ENCODE measurements at regions not wholly inside any gene's neighbourhood (a gene's known extent, or its start where the extent isn't known, plus 50 kb on each side); places are given as distances from the start of the nearest gene placed in this dataset.

DNA sequence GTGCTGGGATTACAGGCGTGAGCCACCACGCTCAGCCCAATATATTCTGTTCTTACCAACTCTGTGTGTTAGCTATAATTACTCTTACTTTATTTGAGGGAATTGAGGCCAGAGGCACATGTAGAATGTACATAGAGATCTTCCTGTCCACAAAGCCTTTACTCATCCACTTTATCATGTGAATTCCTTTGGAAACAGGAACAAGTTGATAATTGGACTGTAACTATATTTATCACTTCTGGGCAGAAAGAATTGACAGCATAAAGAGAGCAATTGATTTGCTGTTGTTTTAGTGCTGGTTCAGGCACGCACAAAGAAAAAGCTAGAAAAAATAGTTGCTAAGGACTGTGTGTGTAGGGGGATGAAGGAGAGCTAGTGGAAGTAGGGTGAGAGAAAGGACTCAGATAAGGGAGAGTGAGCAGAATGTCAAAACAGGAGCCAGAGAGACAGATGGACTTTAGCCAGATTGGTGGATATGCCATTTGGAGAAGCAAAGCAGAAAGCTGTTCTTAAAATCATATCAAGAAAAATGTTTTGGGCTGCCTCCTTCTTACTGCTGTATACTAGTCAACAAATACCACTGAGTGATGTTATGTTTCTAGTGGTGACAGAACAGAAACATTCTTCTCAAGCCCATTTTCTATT, 929.8 kb upstream of the CNTN5 start:
- Histone ChIP-seq H2AFZ (ENCODE audit: low read length) (no peak overlapping the region), H4K20me1 (ENCODE audit: insufficient read depth, low read depth, low read length) (no peaks in the 10 kb centered on the region), H3K36me3 (ENCODE audit: insufficient read depth, low read length) (no peaks in the 10 kb centered on the region), H3K27ac (ENCODE audit: low read length) (no peak overlapping the region), H3K9ac (ENCODE audit: low read length) (no peak overlapping the region), H3K4me2 (ENCODE audit: low read depth, low read length, poor library complexity, severe bottlenecking) (no peak overlapping the region), H3K9me3 (ENCODE audit: low read length) (peaks cover 58% of the 10 kb centered on the region), H3K4me3 (ENCODE audit: low read length) (no peak overlapping the region), H3K27me3 (ENCODE audit: low read length) (no peaks in the 10 kb centered on the region), H3K4me1 (ENCODE audit: low read length) (no peaks in the 10 kb centered on the region), H3K9me2 (replicated peaks; ENCODE audit: insufficient read depth, low read length) (0 out of 2 replicates have a peak, but pooled peaks cover 2% of the 10 kb centered on the region), H3K79me2 (ENCODE audit: low read length) (no peaks in the 10 kb centered on the region)
- no peak for DNase-seq

DNA sequence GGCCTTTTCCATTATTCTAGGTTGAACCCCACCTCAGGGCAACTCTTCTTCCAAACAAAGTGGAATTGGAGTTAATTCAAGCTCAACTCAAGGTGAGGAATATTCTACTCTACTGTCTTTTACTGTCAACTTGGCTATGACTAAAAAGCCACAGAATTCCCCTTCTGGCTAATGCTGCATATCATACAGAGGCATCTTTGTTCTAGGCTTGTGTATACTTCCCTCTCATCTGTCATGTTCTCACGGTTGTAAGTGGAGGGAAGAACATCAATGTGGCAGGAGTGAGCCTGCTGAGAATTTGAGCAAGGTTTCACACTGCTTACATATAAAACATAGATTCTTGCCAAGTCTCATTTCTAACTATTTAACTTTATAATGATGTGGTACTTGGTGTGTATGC, 921.4 kb upstream of the CNTN5 start:
- H4K20me1 ChIP-seq (ENCODE audit: insufficient read depth, low read depth, low read length): no peaks in the 10 kb centered on the region
- H3K36me3 ChIP-seq (ENCODE audit: insufficient read depth, low read length): no peaks in the 10 kb centered on the region
- no peaks in the 10 kb centered on the region for H3K27me3 ChIP-seq (ENCODE audit: low read length)
- no peak overlapping the region for H3K4me2 ChIP-seq (ENCODE audit: low read depth, low read length, poor library complexity, severe bottlenecking)
- no peak overlapping the region for H3K9ac ChIP-seq (ENCODE audit: low read length)
- no peak overlapping the region for H3K4me3 ChIP-seq (ENCODE audit: low read length)
- no peaks in the 10 kb centered on the region for H3K4me1 ChIP-seq (ENCODE audit: low read length)
- H2AFZ ChIP-seq (ENCODE audit: low read length): no peak overlapping the region
- H3K9me2 ChIP-seq (replicated peaks; ENCODE audit: insufficient read depth, low read length): no peaks in the 10 kb centered on the region
- no peaks in the 10 kb centered on the region for H3K79me2 ChIP-seq (ENCODE audit: low read length)
- peaks cover 54% of the 10 kb centered on the region for H3K9me3 ChIP-seq (ENCODE audit: low read length)
- DNase-seq: no peak
- H3K27ac ChIP-seq (ENCODE audit: low read length): no peak overlapping the region

DNA sequence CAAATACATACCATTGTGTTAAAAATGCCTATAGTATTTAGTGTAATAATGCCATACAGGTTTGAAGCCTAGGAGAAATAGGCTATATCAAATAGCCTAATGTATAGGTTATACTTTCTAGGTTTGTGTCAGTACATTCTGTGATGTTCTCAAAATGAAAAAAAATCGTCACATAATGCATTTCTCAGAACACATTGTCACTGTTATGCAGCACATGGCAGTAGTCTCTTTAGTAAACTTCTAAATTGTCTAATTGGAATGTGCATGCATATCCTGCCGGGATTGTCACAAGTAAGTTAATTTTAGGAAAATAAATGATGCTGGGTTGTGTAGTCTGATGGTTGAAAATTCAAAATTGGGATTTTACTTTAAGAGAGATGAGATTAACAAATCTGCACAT, 920.1 kb upstream of the CNTN5 start:
- no peaks in the 10 kb centered on the region for H3K9me2 ChIP-seq (replicated peaks; ENCODE audit: insufficient read depth, low read length)
- H3K4me3 ChIP-seq (ENCODE audit: low read length): no peak overlapping the region
- no peaks in the 10 kb centered on the region for H3K27me3 ChIP-seq (ENCODE audit: low read length)
- H3K9ac ChIP-seq (ENCODE audit: low read length): no peak overlapping the region
- no peaks in the 10 kb centered on the region for H3K79me2 ChIP-seq (ENCODE audit: low read length)
- no peaks in the 10 kb centered on the region for H3K4me1 ChIP-seq (ENCODE audit: low read length)
- no peak overlapping the region for H3K4me2 ChIP-seq (ENCODE audit: low read depth, low read length, poor library complexity, severe bottlenecking)
- H2AFZ ChIP-seq (ENCODE audit: low read length): no peak overlapping the region
- H3K9me3 ChIP-seq (ENCODE audit: low read length): peaks cover 58% of the 10 kb centered on the region
- DNase-seq: no peak
- no peaks in the 10 kb centered on the region for H3K36me3 ChIP-seq (ENCODE audit: insufficient read depth, low read length)
- H4K20me1 ChIP-seq (ENCODE audit: insufficient read depth, low read depth, low read length): no peaks in the 10 kb centered on the region
- no peak overlapping the region for H3K27ac ChIP-seq (ENCODE audit: low read length)

DNA sequence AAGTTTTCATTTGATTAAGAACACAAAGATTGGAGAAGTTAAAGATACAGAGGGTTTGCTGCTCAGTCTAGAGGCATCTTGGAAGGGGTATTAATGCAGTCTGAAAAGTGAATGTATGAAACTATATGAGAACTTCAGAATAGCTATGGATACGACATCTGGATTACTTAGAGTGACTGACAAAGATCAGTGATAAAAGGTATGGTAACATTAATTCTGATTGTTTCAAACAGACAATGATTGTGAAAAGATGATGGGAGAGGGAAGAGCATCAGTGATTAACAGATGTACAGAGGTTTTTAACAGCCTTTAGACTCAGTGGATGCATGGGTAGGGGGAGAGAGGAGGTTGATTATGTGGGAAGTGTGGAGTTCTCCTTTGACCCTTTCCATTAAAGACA, 919.4 kb upstream of the CNTN5 start:
- no peak overlapping the region for H3K9ac ChIP-seq (ENCODE audit: low read length)
- no peaks in the 10 kb centered on the region for H3K36me3 ChIP-seq (ENCODE audit: insufficient read depth, low read length)
- H2AFZ ChIP-seq (ENCODE audit: low read length): no peak overlapping the region
- no peaks in the 10 kb centered on the region for H3K9me2 ChIP-seq (replicated peaks; ENCODE audit: insufficient read depth, low read length)
- H3K27ac ChIP-seq (ENCODE audit: low read length): no peak overlapping the region
- no peaks in the 10 kb centered on the region for H4K20me1 ChIP-seq (ENCODE audit: insufficient read depth, low read depth, low read length)
- H3K79me2 ChIP-seq (ENCODE audit: low read length): no peaks in the 10 kb centered on the region
- peaks cover 52% of the 10 kb centered on the region for H3K9me3 ChIP-seq (ENCODE audit: low read length)
- H3K4me1 ChIP-seq (ENCODE audit: low read length): no peaks in the 10 kb centered on the region
- no peak overlapping the region for H3K4me3 ChIP-seq (ENCODE audit: low read length)
- H3K4me2 ChIP-seq (ENCODE audit: low read depth, low read length, poor library complexity, severe bottlenecking): no peak overlapping the region
- no peaks in the 10 kb centered on the region for H3K27me3 ChIP-seq (ENCODE audit: low read length)
- no peak for DNase-seq

DNA sequence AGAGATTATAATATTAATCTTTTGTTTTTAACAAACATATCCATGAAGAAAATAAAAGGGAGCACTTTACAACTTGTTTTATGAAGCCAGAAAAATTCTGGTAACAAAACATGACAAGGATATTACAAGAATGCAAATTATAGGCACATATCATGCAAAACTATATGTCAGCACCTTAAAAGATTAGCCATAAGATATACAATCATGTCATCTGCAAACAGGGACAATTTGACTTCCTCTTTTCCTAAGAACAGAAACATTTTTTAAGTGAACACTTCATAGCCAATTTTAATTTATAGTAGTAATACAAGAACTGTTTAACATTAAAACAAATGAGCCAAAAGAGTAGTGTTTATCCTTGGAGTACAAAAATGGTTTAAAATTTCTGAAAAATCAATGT, 916.5 kb upstream of the CNTN5 start:
- H3K27me3 ChIP-seq (ENCODE audit: low read length): no peaks in the 10 kb centered on the region
- DNase-seq: no peak
- H2AFZ ChIP-seq (ENCODE audit: low read length): no peak overlapping the region
- no peaks in the 10 kb centered on the region for H3K4me1 ChIP-seq (ENCODE audit: low read length)
- no peak overlapping the region for H3K27ac ChIP-seq (ENCODE audit: low read length)
- H4K20me1 ChIP-seq (ENCODE audit: insufficient read depth, low read depth, low read length): no peaks in the 10 kb centered on the region
- no peaks in the 10 kb centered on the region for H3K36me3 ChIP-seq (ENCODE audit: insufficient read depth, low read length)
- no peaks in the 10 kb centered on the region for H3K79me2 ChIP-seq (ENCODE audit: low read length)
- no peak overlapping the region for H3K4me3 ChIP-seq (ENCODE audit: low read length)
- no peaks in the 10 kb centered on the region for H3K9me2 ChIP-seq (replicated peaks; ENCODE audit: insufficient read depth, low read length)
- no peak overlapping the region for H3K9ac ChIP-seq (ENCODE audit: low read length)
- no peak overlapping the region for H3K4me2 ChIP-seq (ENCODE audit: low read depth, low read length, poor library complexity, severe bottlenecking)
- H3K9me3 ChIP-seq (ENCODE audit: low read length): peaks cover 46% of the 10 kb centered on the region

DNA sequence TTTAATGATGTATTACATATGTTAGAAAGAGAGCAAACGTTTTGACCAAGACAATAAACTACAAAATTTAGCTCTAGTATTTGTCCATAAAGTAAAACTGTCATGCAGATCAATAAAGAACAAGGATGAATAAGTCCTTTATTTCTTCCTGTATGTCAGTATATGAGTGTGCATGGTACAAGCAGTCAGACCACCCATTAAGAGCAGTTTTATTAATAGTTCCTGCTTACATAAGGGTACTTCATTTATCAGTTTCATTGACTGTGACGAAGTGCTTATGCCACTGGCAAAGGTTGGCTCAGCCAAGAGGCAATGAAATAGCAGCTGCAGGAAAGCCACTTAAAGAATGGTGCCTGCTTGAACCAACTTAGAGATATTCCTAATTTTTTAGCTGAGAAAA, 913.0 kb upstream of the CNTN5 start:
- Histone ChIP-seq H3K4me3 (ENCODE audit: low read length) (no peak overlapping the region; the same call in 1 of the 2 replicates), H3K4me1 (ENCODE audit: low read length) (no peaks in the 10 kb centered on the region), H3K9me3 (ENCODE audit: low read length) (peaks cover 57% of the 10 kb centered on the region), H2AFZ (ENCODE audit: low read length) (no peak overlapping the region), H4K20me1 (ENCODE audit: insufficient read depth, low read depth, low read length) (no peaks in the 10 kb centered on the region), H3K27ac (ENCODE audit: low read length) (no peak overlapping the region), H3K9me2 (replicated peaks; ENCODE audit: insufficient read depth, low read length) (no peaks in the 10 kb centered on the region), H3K27me3 (ENCODE audit: low read length) (no peaks in the 10 kb centered on the region), H3K9ac (ENCODE audit: low read length) (no peak overlapping the region), H3K79me2 (ENCODE audit: low read length) (no peaks in the 10 kb centered on the region), H3K36me3 (ENCODE audit: insufficient read depth, low read length) (no peaks in the 10 kb centered on the region), H3K4me2 (ENCODE audit: low read depth, low read length, poor library complexity, severe bottlenecking) (no peak overlapping the region)
- no peak for DNase-seq

DNA sequence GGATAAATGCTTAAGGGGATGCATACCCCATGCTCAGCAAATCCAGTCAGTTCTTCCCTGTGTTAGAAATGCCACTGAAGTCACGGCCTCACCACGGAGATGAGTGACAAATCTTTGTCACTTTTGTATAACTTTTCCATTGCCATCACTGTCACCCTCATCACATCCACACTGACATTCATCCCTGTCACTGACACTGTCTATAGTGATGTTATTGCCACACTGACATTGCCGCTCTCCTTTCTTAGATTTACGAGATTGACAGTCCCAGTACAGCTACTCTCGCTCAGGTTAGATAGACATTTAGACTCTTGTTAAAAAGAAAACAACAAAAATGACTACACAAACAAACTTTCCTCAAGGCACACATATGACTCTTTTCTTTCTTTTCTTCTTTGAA, 910.7 kb upstream of the CNTN5 start:
- H3K9ac ChIP-seq (ENCODE audit: low read length): no peak overlapping the region
- no peak overlapping the region for H3K4me3 ChIP-seq (ENCODE audit: low read length)
- H3K36me3 ChIP-seq (ENCODE audit: insufficient read depth, low read length): no peaks in the 10 kb centered on the region
- H4K20me1 ChIP-seq (ENCODE audit: insufficient read depth, low read depth, low read length): no peaks in the 10 kb centered on the region
- H3K9me3 ChIP-seq (ENCODE audit: low read length): peaks cover 62% of the 10 kb centered on the region
- H3K79me2 ChIP-seq (ENCODE audit: low read length): no peaks in the 10 kb centered on the region
- H3K27ac ChIP-seq (ENCODE audit: low read length): no peak overlapping the region
- H3K4me2 ChIP-seq (ENCODE audit: low read depth, low read length, poor library complexity, severe bottlenecking): no peak overlapping the region
- H3K4me1 ChIP-seq (ENCODE audit: low read length): no peaks in the 10 kb centered on the region
- H3K27me3 ChIP-seq (ENCODE audit: low read length): no peaks in the 10 kb centered on the region
- H3K9me2 ChIP-seq (replicated peaks; ENCODE audit: insufficient read depth, low read length): no peaks in the 10 kb centered on the region
- H2AFZ ChIP-seq (ENCODE audit: low read length): 0 out of 2 replicates have a peak overlapping the region, but pooled peaks have one; percentile 4
- no peak for DNase-seq

DNA sequence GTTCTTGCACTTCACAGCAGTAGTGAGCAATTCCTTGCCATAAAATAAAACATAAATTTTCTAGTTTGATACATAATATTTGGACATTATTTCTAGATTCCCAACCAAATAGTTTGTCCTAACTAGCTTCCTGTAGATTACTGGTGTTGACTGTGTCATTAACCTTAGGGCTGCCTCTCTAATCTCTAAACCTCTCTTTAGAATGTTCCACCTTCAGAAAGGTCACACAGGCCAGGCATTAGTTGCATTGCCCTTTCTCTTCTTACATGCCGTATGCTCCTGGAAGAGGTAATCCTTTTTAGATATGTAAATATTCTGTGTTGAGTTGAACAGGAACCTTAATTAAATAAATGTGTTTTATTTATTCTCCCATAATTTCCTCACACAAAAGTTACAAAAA, 904.9 kb upstream of the CNTN5 start:
- H2AFZ ChIP-seq (ENCODE audit: low read length): no peak overlapping the region
- no peaks in the 10 kb centered on the region for H3K4me1 ChIP-seq (ENCODE audit: low read length)
- H3K79me2 ChIP-seq (ENCODE audit: low read length): no peaks in the 10 kb centered on the region
- DNase-seq: no peak
- no peaks in the 10 kb centered on the region for H3K9me2 ChIP-seq (replicated peaks; ENCODE audit: insufficient read depth, low read length)
- H3K27me3 ChIP-seq (ENCODE audit: low read length): no peaks in the 10 kb centered on the region
- no peak overlapping the region for H3K9ac ChIP-seq (ENCODE audit: low read length)
- peaks cover 48% of the 10 kb centered on the region for H3K9me3 ChIP-seq (ENCODE audit: low read length)
- H3K4me2 ChIP-seq (ENCODE audit: low read depth, low read length, poor library complexity, severe bottlenecking): no peak overlapping the region
- H3K36me3 ChIP-seq (ENCODE audit: insufficient read depth, low read length): no peaks in the 10 kb centered on the region
- H3K27ac ChIP-seq (ENCODE audit: low read length): no peak overlapping the region
- H4K20me1 ChIP-seq (ENCODE audit: insufficient read depth, low read depth, low read length): no peaks in the 10 kb centered on the region
- H3K4me3 ChIP-seq (ENCODE audit: low read length): no peak overlapping the region
